ENCODE measurements at regions not wholly inside any gene's neighbourhood (a gene's known extent, or its start where the extent isn't known, plus 50 kb on each side); places are given as distances from the start of the nearest gene placed in this dataset.

DNA sequence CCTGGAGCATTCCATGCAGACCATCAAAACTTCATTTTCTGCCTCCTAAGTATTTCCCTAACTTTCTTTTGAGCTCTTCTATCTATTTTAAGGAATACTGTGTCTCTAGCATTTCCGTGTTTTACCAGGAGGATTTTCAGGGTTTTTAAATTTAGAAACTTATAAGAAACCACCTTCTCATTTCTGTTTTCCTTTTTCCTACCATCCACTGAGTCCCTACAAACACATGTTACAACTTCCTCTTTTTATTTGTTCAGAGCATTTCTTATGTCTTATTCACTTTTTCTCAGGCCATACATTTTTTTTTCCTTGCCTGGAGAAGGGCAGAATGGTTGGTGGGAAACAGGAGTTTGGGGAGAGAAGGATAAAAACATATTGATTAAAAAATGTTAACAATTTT, 130.0 kb upstream of the BMP5 start:
- DNase-seq: no peak

DNA sequence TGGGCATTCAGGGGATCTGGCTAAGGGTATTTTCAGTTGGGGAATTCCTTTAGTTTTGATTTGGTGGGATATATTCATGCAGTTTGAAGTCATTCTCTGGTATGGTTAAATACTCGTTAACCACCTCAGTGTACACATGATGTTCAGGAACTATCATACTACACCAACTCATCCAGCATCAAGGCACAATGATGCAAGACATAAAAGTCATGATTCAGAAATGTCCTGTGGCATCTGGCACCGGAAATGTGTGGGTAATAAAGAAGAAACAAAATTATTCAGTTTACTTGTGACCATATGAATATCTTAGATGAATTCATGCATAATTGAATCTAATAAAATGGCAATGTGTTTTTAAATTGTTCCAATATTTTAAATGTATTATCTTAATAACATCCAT, 129.0 kb upstream of the BMP5 start:
- DNase-seq: no peak

DNA sequence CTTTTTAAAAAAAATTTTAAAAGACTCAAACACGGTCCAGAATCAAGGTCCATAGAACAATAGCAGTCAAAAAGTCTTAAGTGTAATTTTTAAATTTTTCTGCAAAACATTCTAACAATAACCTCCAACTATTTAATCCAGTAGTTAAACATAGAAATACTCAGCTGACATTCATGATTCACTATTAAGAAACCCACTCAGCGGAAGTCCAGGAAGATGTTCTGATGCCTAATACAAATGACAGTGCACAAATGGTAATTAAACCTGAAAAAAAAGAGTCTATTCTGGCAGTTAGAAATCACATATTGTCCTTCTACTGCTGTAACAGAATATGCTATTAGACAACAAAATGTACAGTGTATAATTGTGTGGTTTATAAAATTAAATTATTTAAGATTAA, 128.2 kb upstream of the BMP5 start:
- DNase-seq: no peak

DNA sequence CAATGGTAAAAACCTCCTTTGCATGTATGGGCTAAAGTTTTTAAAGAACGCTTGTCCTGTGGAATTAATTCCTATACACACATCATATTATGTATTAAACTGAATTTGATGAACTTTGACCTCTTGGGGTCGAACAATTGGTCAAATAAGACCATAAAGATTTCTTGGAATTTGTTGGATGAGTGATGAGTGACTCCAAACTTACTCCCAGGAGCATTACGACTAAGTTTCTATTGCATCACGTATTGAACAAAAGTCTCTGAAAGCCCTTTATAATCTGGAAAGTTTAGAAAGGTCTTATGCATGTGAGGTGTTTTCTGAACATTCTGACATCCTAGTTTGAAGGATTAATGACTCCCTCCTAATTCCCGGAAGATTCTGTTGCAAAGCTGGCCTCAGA, 126.9 kb upstream of the BMP5 start:
- no peak for DNase-seq

DNA sequence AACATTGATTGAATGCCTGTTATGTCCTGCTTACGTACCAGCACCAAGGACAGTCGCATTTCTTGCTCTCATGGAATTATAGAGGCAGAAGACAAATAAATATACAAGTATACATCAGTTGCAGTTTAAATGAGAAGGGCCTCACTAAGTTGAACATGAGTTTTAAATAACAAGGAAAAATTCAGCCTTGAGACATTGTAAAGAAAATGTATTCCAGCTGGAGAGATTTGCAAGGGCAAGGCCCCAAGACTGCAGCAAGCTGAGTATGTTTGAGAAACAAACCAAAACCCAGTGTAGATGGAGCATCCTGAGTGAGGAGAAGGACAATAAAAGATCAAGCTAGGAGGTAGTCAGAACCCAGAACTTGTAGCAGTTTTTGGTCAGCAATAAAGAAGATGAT, 123.2 kb upstream of the BMP5 start:
- no peak for DNase-seq

DNA sequence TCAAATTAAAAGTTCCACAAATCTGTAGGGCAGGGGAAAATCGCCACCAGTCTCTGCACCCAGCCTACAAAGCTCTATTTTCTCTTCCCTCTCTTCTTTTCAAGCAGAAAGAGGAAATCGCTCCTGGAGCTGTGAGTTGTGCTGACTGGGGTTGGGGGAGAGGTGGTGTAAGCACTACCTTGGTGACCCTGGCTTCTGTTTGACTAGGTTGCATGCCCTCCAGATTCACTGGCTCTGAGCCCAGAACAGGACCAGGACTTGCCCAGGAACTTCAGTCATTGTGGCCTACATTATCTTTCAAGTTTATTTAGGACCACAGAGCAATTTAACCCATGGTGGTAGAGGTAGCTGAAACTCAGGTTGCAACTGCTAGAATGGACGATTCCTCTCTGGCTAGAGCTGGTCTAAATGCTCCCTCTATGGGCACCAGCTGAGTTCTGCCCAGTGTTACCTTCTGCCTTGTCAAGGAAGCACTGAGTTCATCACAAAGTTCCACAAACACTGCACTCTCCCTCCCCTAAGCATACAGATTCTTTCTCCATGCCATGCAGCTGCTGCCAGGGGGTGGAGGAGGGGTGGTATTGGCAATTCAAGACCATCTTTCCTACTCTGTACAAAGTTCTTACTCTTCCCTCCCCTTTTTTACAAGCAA, 122.0 kb upstream of the BMP5 start:
- no peak for DNase-seq

DNA sequence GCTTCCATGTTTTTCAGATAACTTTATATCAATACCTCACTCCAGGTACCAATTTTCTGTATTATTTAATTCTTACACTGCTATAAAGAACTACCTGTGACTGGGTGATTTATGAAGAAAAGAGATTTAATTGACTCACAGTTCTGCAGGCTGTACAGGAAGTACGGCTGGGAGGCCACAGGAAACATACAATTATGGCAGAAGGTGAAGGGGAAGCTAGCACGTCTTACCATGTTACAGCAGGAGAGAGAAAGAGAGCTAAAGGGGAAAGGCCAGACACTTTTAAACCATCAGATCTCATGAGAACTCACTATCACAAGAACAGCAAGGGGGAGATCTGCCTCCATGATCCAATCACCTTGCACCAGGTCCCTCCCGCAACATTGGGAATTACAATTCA, 119.1 kb upstream of the BMP5 start:
- DNase-seq: no peak

DNA sequence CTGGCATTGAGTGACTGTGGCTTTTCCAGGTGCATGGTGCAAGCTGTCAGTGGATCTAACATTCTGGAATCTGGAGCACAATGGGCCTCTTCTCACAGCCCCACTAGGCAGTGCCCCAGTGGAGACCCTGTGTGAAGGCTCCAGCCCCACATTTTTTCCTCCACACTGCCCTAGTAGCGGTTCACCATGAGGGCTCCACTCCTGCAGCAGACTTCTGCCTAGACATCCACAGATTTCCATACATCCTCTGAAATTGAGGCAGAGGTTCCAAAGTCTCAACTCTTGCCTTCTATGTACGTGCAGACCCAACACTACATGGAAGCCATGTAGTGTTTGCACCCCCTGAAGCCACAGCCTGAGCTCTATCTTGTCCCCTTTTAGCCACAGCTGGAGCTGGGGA, 118.0 kb upstream of the BMP5 start:
- no peak for DNase-seq

DNA sequence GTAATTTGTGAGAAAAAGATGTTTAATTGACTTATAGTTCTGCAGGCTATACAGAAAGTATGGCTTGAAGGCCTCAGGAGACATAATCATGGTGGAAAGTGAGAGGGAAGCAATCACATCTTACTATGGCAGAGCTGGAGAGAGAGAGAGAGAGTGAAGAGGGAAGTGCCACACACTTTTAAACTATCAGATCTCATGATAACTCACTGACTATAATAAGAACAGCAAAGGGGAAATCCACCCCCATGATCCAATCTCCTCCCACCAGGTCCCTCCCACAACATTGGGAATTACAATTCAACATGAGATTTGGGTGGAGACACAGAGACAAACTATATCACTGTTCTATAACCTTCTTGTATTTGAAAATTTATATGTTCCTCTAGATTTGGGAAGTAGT, 117.2 kb upstream of the BMP5 start:
- DNase-seq: no peak

DNA sequence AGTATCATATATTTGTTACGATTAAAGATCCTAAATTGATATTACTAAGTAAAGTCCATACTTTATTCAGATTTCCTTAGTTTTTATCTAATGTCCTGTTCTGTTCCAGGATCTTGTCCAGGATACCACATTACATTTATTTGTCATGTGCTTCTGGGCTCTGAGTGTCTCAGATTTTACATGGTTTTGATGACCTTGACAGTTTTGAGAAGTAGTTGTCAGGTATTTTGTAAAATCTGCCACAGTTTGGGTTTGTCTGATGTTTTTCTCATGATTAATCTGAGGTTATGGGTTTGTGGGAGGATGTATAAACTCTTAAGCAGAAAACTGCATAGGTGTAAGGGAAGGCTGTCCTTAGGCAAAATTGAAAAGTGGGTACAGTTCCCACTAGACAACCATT, 109.9 kb upstream of the BMP5 start:
- no peak for DNase-seq

DNA sequence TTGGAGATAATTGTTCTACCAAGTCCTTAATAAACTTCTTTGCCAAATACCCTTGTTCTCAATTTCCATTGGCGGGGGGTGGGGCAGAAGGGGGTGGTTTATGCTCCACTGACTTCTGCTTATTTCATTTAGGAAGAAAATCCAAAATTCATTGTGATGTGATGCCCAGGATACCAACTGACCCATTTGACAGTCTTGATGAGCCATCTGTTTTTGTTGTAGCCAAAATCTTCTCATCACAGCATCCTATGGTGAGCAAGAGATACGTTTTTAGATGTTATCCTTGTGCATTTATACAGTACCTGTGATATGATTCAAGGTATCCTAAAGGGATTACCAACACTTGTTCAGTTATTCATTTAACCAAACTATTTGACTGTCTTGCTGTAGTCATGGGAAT, 108.5 kb upstream of the BMP5 start:
- DNase-seq: no peak

DNA sequence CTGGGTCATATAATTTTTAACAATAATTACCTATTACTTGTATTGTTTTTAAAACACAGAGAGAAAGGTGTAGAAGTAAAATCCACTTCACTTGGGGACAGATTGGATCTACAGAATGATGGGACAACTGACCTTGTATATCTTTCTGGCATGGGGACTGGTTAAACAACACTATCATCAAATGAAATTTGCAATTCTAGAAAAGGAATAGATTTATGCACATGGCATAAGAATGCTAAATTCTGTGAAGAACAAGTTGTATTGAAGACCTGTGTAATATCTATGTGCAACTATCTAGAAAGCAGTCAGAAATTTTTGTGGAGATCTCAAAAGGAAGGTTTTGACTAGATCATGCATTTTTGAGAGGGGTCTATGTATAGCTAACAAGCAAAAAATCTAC, 106.3 kb upstream of the BMP5 start:
- no peak for DNase-seq

DNA sequence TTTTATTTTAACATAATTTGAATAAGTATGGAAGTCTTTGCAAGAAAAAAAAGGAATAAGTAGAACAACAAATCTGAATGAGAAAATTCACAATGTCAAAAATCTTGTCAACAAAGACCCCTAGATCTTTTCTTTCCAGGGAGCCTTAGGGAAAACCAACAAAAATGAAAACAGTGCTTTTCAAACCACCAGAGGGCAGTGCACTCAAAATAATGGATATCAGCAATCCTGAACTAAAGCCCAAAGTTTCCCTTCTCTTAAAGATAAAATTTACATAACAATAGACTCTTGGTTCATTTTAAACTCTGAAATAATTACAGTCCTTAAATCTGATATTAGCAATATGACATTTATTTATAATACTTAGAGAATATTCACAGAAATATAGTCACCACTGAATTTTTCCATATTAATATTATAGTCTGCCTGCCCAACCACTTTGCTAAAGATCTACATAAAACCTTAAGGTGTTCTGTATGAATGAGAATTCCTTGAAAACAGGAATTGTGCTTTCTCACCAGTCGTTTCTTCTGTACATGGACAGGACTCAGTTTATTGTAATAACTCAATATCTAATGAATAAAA, 105.3 kb upstream of the BMP5 start:
- peak; percentile 26 for DNase-seq

DNA sequence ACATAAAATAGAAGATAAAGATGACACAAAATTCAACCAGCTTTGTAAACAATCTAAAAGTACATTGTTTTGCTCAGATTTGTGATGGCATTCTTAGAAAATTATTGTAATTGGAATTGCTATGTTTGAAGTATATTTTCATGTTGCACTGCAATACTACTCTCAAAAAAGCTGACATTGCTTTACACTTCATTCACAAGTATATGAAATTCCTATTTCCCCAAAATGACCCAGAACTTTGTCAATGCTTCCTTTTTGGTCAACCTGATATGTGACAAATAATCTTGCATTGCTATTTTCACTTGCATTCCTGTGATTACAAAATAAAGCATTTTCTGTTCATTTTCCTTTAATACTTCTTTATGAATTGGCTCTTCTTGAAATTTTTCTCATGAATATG, 104.1 kb upstream of the BMP5 start:
- DNase-seq: no peak

DNA sequence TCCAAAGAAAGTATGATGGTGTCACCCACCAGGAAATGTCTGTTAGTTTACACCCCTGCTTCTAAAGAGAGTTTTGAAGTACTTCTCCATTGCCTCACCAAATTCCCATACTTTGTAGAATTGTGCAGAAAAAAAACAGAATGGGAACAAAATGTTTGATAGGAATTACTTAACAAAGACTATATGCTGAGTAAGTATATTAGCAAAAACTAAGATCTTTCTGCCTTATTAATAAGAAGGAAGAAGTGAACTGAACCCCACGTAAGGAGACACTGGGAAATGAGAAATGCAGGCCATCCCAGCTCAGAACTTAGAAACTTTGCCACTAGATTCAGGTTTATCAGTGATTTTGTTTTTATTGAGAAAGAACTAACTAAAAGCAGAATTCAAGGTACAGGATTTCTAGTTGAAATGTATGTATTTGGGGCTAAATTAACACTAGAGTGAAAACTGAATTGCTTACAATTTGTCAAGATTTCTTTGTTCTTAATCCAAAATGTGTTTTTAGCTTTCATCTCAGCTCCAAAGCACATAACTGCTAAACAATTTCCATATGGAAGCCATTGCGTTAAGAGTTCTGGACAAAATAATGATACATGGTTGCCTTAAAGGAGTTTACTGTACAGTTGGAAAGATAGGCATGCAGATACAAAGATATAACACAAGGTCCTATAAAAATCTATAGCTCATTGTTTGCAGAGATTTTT, 102.7 kb upstream of the BMP5 start:
- no peak for DNase-seq

DNA sequence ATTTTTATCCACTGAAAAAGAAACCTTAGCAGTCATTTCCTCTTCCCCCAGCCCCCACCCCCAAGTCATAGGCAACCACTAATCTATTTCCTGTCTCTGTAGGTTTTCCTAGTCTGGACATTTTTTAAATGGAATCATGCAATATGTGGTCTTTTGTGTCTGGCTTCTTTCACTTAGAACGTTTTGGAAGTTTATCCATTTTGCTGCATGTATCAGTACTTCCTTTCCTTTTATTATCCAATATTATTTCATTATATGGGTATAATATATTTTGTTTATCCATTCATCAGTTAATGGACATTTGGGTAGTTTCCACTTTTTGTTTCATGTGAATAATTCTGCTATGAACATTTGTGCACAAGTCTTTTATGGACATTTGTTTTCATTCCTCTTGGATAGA, 99.3 kb upstream of the BMP5 start:
- DNase-seq: no peak

DNA sequence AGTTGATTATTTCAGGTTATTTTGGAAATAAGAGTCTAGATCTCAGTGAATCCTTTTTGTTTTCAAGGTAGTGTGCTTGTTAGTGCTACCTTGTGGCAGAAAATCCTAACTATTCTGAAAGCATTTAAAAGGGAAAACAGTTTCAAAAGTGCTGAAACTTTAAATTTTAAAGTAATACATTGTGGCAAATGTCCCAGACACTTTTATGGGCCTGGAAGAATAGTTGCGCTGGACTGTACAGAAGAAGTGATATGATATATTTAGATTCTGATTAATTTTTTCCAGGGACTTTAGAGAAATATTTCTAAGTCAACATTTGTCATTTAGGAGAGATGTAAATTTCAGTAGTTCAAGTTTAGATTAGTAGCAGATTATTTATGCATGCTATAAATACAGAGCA, 96.7 kb upstream of the BMP5 start:
- DNase-seq: no peak

DNA sequence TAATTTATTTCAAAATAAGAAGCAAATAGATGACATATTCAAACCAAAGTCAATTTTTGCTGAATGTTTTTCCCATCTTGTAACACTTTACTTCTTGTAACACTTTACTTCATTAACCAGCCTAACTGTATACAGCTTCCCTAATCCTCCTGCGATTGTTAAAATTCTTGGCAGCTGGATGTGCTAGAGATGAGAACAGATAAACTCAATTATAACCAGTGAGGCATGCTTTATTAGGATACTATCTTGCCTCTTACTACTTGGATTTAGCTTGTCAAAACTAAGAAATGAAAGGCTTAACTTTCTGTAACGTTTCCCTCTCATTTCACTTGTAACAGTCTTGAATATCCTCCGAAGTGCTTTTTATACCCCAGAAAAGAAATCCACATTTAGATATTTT, 94.1 kb upstream of the BMP5 start:
- no peak for DNase-seq

DNA sequence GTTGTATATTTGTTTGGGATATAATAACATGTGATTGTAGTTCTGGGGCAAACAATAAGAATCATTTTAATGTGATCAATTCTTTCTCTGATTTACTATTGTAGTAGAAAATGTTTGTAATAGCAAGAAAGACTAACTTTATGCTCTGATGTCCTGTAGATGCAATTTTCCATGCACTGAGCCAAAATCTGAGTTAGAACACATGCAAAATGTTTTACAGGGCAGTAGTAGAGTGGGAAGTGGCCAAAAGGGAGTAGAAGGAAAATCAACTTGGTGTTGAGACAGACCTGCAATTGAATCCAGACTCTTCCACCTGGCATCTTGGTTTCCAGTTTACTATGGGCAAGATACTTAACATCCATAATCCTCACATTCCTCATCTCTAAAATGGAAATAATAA, 93.5 kb upstream of the BMP5 start:
- DNase-seq: no peak

DNA sequence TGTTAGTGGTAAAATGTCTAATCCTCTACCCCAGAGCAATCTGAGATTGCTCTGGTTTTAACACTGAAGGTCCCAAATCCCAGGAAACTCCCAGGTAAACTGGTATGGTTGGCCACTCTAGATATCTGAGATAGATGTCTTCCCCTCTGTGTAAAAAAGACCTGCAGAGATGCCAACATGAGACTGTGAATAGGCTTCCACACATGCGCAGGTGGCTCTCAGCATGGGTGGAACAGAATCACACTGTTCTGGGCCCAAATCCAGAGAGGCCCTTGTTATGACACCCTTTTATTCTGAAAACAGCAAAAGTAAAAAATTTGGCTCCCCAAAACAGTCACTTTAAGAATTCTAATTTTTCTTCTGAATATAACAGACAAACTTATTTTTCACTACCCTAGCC, 88.7 kb upstream of the BMP5 start:
- no peak for DNase-seq

DNA sequence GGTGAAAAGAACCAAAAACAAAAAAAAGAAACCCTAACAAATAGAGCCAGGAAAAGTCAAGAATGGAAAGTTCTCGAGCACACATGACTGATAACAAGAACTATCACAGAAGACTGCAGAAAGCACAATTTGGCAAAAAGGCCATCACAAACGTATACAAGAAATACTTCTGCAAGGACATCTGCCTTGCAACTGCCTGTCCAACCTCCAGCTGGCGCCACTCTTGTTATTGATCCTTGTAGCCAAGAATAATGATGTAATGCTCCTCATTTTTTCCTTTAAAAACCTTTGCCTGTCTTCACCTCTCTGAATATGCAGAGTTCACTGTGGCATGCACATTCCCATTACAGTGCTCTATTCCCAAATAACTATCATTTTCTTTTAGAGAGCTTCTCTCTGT, 87.9 kb upstream of the BMP5 start:
- no peak for DNase-seq

DNA sequence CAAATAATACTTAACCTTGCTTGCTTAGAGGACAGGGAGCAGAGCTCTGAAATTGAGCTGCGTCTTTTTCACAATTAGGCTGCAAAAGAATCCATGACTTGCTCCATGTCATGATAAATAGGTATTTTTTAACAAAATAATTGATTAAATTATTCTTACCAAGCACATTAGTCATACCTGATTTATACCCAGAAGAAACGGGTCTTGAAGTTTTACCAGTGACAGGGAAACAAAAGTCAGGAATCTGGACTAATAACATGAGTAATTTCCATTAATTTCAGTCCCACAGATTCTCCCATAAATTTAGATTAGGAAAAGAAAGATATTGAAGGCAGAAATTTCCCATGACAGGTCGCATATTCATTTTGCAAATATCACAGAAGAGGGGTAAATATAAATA, 85.0 kb upstream of the BMP5 start:
- no peak for DNase-seq

DNA sequence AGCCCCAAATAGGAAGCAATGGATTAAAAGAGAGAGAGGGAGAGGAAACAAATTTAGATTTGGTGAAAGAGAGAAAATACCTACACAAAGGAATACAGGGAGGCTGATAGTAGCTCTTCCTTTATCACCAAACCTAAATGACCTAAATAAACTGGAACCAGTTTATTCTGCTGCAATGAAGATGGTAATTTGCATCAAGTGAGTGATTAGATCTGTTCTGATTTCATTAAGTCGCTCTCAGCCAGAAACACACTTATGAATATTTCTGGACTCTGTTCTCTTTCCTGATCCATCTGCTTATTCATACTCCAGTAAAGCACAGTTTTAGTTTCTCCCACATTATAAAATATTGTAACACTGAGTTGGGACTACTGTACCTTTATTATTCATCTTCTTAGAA, 83.4 kb upstream of the BMP5 start:
- no peak for DNase-seq

DNA sequence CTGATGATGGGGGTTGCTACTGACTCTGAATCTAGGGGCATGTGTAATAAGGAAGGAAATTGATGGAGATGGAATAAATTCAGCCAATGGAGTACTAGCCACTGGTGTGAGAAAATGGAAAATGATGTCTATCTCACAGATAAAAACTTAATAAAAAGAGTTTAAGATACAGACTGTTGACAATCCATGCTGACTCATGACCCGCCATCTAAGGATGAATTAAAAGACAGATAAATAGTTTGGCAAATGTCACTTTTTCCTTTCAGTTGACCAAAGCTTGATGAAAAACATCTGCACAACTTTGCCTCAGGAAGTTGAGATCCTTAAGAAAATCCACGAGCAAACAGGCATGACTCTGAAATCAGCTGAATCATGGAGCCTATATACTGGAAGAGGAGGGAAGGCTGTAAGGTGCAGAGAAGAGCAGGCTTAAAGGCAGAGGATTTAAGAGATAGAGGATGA, 82.6 kb upstream of the BMP5 start:
- no peak for DNase-seq

DNA sequence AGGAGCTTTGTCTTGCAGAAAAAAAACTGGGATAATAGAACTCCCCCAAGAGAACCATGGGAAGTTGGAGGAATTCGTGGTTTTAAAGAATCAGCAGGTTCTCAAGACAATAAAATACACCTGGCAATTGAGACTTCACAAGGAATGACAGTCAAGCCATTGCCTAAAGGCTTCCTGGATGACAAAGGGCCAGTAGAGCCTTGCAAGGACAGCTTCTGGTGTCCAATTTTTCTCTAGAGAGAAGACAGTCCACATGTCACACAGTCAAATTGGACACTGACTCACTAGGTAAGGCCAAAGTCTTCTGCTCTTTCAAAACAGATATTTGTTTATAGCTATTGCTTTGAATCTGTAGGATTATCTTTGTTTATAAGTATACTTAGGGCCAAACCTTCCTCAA, 80.3 kb upstream of the BMP5 start:
- DNase-seq: no peak

Data from NCI-H1694 treated with DMSO at 0.1 percent for 48 hours (cell line).